NCI-H226 (cell line): ENCODE measurements at regions not wholly inside any gene's neighbourhood (a gene's known extent, or its start where the extent isn't known, plus 50 kb on each side); places are given as distances from the start of the nearest gene placed in this dataset.
A peak's percentile ranks its signal among the peaks of the same experiment; 100 is the strongest.

Source experiments
- DNase-seq: peaks from one replicate; pipeline ENCODE4 v3.0.0-alpha.2; 2015

DNA sequence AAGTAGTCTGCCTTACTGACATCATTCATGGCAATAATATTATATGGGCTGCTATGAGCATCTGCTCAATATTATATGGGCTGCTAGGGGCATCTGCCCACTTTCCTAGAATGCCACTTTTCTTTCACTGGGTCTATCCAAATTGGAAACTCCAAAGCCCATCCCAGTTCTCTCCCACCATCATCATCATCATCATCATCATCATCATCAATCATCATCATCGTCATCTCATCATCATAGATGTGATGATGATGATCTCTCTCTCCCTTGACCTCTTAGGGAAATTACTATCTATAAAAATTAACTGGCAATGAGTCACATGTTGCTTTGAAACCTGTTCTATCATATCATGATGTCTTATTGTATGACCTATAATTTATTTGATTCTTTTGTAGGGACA lies 222.0 kb downstream of the TJP1 start:
- no peak for DNase-seq

DNA sequence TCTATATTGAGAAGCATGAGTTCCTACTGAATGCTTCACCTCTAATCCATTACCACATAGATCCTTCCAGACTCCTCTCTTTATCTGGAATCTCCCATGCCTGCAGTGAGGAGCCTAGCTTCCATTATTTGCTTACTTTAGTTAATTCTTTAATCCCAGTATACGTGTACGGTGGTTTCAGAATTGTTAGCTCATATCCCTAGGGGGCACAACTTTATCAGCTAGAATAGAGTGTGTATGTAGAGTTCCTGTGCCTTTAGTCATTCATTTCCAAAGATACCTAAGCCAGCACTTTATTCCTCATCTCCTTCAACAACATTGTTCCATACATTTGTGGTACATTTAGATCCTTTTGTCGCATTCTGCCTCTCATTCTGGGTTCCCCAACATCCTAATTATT lies 226.0 kb downstream of the TJP1 start:
- peak; percentile 87 for DNase-seq

DNA sequence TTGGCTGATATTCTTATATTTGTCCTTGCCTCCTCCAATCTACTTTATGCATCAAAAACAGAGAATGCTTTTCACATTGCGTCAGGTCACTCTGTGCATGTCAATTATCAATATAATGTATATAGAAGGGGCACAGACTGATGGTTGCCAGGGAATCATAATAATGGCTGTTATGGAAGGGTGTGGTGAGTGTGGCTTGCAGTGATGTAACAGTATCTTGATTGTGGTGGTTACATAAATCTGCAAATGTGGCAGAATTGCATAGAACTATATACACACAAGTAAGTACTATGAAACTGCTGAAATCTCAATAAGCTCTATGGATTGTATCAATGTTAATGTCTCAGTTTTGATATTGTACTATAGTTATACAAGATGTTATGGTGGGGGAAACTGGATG lies 228.6 kb downstream of the TJP1 start:
- DNase-seq = no peak

DNA sequence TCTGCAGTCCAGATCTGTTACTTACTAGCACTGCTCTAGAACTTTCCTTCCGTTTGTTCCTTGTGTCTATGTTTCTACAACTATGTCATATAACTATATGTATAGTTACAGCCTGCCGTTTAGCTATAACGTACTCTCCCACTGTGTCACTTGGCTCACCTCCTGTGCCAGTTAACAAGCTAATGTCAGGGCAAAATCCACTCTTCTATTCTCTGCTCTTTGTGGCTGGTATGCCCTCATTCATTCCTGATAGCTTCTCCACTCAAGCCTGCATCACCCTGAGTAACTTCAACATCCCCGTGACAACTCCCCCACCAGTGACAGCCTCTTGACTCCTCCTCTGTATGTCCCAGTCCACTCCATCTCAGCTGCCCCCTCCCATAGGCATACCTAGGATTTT lies 229.2 kb downstream of the TJP1 start:
- no peak for DNase-seq

DNA sequence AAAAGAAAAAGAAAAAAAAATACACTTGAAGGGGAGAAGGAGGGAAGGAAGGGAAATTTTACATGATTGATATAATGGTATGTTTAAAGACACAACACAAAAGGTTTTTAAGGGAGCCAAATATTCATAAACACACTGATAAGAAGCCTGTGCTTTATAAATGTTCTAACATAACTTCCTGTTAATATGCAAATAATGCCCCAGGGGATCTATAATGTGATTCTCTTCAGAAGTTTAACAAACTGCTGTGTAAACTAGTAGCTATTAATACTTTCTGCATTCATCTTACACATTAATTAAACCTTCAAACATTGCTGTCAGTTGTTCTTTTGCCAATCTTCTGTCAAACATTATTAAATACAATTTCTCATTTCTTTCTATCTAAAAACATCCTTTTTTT lies 231.6 kb downstream of the TJP1 start:
- no peak for DNase-seq

DNA sequence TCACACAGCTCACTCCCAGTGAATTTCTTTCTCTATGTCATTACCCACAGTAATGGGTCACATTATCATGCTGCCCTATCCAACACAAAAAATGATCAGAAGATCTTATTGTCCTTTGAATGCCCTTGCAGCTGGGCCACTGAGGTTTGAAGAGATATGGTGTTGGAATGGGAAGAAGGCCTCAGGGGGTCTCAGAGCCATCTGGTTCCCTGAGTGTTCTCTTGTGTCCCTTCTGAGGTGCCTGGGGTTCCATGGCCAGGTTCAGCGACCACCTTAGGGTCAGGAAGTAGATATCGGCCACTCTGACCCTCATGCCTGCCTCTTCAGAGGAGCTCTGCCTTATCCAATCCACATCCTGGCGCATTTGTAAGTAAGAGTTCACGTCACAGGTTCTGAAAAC lies 232.3 kb downstream of the TJP1 start:
- no peak for DNase-seq

DNA sequence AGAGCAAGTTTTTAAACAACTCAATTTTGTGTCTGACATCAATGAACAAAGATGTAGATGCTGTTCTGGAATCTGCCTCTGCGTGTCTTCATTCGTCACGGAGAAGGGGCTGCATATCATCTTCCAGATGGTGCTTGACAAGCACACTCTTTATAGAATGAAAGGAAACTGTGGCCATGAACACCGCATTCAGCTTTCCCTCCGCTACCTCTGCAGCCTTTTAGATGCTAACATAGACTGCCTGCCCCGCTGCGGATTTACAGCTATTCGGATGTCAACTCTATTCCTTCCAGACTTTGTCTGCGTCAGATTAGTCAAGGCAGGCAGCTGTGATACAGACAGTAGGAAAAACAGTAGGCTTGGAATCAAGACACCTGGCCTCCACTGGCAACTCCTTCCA lies 232.9 kb downstream of the TJP1 start:
- no peak for DNase-seq

DNA sequence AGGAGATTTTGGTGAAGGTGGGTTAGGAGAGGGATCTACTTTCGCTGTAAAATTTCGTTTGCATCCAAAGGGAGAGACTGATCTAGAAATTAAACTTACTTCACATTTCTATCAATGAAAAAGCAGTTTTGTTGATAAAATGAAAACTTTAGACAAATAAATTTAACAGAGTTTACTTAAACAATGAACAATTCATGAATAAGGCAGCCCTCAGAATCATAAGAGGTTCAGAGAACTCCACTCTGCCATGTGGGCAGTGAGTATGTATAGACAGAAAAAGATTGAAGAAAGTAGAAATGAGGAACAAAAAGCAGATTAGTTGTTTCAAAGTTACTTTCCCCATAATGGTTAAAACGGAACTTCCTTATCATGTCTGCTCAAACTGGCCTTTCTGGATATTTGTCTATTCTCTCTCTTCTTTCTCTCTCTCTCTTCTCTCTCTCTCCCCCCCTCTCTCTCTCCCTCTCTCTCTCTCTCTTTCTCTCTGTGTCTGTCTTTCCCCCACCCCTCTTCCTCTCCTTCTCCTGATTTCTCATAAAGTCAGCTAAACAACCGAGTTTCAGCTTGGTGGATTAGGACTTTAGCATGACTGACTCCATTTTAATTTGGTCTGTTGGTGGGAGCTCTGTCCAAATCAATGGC lies 248.9 kb downstream of the TJP1 start:
- no peak for DNase-seq

DNA sequence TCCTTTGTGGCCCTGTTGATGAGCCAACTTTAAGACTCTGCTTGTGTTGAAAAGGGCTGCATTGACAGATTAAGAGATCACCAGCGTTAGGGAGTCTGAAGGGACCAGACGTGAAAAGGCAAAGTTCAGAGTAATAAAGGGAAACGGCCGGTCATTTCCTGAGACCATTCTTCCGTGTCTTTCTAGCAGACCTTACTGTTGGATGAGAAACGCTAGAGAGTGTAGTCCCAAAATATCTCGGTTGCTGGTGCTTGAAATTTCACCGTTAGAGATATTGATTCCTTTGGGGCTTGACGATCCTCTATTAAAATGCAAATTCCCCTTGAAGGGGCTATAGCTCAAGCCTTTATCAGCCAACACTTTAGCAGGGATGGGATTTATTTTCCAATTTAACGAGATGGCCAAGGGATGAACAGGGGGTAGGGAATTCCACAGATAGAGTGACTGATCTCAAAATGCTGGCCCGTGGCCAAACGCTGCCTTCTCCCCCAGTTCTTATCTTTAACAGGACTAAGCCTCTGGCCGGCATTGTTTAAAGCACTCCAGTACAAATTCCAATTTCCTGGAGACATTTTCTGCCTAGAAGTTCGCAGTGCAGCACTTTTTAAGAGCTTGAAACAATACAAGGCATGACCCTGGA lies 250.4 kb downstream of the TJP1 start:
- peak; percentile 59 for DNase-seq

DNA sequence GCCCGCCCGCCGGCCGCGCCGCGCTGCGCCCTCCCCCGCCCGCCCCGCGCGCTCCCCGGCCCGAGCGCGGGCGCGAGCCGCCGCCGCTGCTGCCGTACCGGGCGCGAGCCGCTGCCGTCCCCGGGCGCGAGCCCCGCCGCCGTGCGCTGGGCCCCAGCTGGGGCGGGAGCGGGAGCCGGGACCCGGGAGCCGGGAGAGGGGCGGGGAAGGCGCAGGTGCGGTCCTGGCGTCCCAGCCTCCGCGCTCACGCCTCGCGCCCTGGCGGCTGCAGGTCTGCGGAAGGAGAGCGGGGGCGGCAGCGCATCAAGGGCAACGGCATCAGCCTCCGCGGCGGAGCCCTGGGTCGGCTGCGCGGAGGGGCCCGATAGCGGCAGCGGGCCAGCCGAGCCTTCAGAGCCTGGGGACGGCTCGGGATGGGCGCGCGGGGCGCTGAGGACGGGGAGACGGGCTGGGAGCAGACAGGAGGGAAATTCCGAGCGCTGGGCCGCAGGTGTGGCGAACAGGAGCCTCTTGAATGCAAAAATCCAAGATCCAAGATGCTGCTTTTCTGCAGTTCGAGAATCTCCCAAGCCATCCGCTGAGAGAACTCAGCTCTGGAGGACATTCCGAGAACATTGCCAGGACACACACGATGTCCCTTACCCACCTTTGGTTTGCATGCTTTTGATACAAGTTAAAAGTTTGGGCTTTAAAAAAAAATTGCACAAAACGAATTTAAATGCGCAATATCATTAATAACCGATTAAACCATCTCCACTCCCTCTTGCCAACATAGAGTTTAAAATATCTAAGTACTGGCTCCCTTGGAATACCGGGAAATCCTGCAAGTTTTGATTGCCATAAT lies 251.1 kb downstream of the TJP1 start:
- DNase-seq = peak; percentile 24

DNA sequence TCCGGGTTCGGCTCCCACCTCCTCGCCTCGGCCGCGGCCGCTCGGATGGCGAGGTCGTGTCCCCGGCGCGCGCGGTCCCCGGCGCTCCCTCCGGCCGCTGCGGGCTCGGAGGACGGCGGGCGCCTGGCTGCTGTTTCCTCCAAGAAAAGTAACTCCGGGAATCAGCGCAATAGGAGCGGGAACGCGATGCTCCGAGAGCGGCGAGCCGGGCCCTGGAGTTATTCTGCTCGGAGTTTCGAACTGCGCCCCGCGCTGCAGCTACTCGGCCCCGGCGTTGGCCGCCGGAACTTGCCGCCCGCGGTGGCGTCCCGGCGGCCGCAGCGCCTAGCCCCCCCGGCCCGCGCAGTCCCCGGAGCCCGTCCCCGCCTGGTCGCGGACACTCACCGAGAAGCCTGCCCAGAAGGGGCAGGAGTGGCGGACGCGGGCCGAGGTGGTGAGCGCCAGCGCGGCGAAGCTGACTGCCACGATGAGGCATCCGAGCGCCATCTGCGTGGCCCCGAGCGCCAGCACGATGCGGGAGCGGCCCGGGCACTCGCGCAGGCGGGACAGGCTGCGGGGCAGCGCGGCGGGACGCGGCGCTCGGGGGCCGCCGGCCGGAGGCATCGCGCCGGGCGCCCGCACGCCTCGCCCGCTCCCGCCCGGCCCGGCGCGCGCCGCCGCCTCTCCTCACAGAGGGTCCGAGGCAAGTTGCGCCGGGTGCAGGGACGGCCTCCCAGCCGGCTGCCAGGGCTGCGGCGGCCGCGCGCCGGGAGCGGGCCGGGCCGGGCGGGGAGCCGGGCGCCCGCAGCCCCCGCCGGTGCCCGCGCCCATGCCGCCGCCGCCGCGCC lies 251.9 kb downstream of the TJP1 start:
- no peak for DNase-seq

DNA sequence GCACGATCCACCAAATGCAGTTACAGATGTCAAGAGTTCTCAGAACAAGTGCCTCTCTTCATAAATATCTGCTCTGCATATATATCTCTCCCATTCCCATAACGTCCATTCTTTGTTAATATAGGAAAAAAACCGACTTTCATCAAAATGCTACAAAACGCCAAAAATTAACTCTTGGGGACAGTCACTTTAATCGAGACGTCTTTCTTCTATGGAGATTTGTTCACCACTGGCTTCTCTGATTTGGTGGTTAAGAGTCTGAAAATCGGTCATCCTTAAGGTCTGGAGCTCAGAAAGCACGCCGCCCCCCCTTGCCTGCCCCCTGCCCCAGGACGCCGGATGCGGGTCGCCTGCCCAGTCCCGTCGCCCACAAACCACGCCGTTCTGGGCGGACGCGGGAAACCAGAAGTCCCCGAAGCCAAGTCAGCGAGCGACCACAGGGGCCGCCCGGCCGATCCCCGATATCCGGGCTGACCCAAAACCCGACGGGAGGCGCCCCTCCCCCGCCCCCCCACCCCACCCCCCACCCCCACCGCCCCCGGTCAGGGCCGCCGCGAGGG lies 252.7 kb downstream of the TJP1 start:
- DNase-seq = no peak

DNA sequence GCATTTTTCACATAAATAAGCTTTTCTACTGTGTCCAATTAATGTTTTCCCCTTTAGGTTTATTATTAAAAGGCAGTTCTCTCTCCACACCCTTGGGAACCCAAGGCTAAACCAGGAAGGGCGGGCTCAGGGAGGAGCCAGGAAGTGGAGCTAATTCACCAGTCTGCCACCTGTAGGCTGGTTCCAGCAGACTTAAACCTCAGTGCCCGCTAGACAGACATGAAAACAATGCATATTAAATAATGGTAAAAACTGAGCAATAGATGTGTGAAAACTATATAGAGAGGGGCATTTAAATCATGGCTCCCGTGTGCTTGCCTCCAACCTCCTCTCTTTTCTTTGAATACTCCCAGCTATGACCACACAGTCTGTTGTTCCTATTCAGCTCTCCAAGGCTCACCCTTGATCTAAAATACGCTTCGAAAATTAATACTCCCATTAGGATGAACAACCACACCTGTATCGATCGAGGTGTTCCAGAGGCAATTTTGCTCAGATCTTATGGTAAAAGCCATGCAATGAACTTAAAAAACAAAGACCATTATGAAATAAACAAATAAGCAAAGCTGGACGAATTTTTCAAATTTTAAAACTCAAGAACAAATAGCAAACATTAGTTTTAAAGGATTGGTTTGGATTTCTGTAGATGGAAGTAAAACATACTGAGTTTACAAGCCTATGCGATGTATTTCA lies 253.3 kb downstream of the TJP1 start:
- peak; percentile 54 for DNase-seq

DNA sequence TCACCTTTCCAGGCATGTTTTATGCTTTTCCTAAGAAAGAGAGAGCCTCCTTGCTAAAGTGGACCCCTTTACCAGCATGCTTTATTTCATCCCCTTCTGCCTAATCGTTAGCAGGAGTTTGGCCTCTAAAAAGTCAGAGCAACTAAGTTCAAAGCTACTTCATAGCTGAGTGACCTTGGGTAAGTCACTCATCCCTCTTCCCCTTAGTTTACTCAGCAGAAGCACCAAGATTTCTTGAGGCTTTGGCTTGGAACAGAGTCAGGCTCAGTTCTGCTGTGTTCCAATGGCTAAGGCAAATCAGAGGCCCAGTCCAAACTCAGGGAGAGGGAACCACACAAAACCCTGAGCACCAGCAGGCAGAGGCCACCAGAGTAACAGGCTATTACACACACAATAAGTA lies 254.9 kb downstream of the TJP1 start:
- DNase-seq = no peak

DNA sequence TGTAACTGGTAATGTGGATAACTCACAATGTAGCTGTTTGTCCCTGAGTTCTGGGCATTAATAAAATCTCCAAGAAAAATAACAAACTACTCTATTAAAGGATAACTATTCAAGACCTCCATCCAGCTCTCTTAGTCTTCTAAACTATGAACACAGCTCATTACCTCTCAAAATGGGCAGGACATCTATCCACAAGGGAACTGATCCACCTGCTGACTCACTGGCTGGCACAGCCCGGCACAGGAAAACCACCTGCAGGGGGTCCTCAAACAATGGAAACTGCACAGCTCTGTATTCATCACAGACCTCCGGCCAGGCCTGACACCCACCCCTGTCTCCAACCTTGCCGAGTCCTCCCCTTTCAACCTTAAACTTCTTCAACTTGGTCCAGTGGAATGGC lies 255.4 kb downstream of the TJP1 start:
- no peak for DNase-seq

DNA sequence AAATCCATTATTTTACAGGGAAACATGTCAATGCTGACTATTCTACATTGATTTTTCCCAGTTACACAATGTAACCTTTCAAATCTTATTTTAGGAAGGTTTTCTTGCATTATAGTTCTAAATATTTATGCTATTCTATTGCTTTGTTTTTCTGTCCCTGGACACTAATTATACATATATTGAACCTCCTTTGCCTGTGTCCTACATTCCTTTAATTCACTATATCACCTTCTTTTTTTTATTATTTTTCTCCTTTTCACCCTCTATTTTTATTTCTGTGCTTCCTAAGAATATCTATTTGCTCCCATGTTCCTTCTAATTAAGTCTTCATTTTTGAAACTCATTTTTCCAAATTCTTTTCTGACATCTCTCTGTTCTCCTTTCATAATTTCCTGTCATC lies 259.2 kb downstream of the TJP1 start:
- no peak for DNase-seq

DNA sequence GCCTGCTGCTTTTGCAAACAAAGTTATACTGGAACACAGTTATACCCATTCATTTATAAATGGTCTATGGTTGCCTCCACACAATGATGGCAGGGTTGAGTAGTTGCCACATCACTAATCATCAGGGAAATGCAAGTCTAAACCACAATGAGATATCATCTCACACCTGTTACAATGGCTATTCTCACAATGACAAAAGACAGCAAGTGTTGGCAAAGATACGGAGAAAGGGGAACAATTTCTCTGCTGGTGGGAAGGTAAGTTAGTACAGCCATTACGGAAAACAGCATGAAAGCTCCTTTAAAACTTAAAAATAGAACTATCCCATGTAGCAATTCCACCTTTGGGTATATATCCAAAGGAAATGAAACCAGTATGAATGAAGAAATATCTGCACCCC lies 261.4 kb downstream of the TJP1 start:
- DNase-seq = no peak

DNA sequence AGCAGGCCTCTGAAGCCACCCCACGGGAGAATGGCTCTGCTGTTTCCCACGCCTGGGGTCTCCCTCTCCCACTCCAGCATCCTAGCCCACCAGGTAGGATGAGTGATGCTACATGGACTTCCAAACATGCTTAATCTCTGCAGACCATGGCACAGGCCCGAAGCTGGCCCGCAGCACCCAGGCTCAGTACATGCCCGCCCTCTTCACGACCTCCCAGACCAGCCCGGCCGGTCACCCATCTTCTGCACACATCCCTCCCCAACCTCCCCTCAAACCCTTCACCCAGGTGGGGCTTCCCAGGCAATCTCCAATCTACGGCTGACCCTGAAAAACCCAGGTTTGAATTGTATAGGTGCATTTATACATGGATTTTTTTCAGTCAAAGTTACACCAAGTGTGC lies 264.0 kb downstream of the TJP1 start:
- DNase-seq = no peak

DNA sequence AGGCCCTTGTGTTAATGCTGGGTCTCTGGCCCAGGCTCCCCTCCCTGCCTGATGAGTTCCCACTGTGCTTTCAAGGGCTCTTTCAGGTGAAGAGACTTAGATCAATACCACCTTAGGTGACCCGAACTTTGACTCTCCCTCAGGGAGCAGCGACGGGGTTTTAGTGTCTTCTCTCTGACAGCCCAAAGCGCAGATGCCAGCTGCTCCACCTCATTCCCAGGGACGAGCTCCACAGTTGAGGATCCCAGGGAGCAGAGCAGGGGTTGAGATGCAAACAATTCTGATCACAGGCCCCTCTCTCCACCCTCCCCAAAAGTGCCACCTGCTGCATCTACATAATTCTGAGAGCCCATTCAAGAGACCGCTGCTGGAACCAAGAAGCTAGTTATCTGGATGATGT lies 265.1 kb downstream of the TJP1 start:
- DNase-seq = no peak

DNA sequence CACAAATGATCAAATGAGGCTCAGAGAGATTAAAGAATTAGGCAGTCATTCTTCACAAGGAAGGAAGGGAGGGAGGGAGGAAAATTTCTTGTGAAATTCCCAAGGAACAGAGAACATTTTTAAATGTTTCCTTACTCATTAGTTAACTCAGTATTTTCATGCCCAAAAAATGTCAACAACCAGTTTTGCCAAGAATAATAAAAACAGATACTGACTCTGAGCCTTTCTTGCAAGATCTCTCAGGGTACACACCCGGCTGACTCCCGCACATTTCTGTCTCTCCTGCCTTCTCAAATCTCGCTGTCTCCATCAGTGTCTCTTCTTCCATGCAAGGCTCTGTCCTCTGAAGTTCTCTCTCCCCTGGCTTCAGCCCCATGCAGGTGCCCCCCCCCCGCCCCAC lies 265.9 kb downstream of the TJP1 start:
- peak; percentile 39 for DNase-seq

DNA sequence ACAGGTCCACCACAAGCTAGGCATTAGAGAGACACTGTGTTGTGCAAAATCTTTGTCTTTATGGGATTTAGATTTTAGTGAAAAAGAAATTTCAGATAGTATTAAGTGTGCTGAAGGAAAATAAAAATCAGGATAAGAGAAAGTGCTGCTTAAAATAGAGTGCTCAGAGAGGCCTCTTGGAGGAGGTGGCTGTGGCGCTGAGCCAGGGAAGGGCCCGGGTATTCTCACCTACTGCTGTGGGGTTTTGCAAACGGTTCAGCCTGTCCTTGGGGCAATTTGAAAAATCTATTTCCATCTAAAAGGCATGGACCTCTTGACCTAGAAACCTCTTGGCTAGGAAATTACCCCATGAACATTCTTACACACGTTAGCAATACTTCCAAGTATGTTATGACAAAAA lies 267.7 kb downstream of the TJP1 start:
- no peak for DNase-seq

DNA sequence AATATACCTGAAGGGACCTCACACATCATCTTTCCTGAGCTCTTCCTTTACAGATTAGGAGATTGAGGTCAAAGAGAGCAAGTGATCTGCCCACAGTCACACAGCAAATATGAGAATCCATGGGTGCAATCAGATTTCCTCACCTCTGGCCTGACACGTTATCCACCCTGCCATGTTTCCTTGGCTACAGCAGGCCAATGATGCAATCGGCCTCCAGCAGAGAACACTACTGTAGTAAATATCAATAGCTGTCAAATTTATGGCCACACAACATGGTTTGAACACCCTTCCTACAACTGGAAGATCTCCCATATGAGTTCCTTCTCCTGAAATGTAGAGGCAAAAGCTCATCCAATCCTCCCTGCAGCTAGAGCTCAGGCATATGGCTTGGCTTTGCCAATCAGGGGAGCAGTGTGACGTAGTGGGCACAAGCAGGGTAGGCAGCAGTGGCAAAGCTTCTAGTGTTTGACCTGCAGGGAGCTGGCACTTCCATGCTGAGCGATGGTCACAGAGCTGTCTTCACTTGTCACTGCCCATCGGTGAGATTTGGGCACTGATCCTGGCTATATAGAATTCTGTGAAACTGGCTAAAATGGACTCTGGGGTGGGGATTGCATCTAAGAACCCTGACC lies 271.3 kb downstream of the TJP1 start:
- DNase-seq = no peak
